ENCODE measurements at regions not wholly inside any gene's neighbourhood (a gene's known extent, or its start where the extent isn't known, plus 50 kb on each side); places are given as distances from the start of the nearest gene placed in this dataset.

DNA sequence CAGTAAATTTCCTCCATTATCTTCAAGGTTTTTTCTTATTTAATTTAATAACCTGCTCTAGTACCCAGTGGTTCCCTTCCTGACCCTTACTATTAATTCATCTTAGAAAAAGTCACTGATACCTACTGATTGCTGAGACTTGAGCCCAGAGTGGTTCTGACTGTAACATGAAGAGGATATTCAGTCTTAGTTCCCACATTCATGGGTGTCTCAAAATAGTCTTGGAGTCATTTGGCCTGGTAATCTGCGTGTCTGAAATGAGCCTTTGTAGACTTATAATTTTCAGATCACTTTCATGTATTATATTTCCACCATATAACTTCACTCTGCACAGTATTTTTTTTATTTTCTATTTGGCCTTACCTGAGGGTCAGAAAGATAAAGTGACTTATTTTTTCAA lies 732.0 kb upstream of the KIF2B start (continued):
- TF ChIP-seq, protein P1, sequence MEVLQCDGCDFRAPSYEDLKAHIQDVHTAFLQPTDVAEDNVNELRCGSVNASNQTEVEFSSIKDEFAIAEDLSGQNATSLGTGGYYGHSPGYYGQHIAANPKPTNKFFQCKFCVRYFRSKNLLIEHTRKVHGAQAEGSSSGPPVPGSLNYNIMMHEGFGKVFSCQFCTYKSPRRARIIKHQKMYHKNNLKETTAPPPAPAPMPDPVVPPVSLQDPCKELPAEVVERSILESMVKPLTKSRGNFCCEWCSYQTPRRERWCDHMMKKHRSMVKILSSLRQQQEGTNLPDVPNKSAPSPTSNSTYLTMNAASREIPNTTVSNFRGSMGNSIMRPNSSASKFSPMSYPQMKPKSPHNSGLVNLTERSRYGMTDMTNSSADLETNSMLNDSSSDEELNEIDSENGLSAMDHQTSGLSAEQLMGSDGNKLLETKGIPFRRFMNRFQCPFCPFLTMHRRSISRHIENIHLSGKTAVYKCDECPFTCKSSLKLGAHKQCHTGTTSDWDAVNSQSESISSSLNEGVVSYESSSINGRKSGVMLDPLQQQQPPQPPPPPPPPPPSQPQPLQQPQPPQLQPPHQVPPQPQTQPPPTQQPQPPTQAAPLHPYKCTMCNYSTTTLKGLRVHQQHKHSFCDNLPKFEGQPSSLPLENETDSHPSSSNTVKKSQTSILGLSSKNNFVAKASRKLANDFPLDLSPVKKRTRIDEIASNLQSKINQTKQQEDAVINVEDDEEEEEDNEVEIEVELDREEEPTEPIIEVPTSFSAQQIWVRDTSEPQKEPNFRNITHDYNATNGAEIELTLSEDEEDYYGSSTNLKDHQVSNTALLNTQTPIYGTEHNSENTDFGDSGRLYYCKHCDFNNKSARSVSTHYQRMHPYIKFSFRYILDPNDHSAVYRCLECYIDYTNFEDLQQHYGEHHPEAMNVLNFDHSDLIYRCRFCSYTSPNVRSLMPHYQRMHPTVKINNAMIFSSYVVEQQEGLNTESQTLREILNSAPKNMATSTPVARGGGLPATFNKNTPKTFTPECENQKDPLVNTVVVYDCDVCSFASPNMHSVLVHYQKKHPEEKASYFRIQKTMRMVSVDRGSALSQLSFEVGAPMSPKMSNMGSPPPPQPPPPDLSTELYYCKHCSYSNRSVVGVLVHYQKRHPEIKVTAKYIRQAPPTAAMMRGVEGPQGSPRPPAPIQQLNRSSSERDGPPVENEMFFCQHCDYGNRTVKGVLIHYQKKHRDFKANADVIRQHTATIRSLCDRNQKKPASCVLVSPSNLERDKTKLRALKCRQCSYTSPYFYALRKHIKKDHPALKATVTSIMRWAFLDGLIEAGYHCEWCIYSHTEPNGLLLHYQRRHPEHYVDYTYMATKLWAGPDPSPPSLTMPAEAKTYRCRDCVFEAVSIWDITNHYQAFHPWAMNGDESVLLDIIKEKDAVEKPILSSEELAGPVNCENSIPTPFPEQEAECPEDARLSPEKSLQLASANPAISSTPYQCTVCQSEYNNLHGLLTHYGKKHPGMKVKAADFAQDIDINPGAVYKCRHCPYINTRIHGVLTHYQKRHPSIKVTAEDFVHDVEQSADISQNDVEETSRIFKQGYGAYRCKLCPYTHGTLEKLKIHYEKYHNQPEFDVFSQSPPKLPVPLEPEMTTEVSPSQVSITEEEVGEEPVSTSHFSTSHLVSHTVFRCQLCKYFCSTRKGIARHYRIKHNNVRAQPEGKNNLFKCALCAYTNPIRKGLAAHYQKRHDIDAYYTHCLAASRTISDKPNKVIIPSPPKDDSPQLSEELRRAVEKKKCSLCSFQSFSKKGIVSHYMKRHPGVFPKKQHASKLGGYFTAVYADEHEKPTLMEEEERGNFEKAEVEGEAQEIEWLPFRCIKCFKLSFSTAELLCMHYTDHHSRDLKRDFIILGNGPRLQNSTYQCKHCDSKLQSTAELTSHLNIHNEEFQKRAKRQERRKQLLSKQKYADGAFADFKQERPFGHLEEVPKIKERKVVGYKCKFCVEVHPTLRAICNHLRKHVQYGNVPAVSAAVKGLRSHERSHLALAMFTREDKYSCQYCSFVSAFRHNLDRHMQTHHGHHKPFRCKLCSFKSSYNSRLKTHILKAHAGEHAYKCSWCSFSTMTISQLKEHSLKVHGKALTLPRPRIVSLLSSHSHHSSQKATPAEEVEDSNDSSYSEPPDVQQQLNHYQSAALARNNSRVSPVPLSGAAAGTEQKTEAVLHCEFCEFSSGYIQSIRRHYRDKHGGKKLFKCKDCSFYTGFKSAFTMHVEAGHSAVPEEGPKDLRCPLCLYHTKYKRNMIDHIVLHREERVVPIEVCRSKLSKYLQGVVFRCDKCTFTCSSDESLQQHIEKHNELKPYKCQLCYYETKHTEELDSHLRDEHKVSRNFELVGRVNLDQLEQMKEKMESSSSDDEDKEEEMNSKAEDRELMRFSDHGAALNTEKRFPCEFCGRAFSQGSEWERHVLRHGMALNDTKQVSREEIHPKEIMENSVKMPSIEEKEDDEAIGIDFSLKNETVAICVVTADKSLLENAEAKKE (CRISPR knock-in tag; IDR thresholded peaks at IDR 0.05): no peak
- TF ChIP-seq CREB1 (CRISPR knock-in tag; IDR thresholded peaks at IDR 0.05; ENCODE audit: low read depth) (no peak), NANOG (IDR thresholded peaks at IDR 0.05; ENCODE audit: borderline replicate concordance) (no peak), POLR2AphosphoS5 (IDR thresholded peaks at IDR 0.05; ENCODE audit: low read depth) (no peak), STAT1 (IDR thresholded peaks at IDR 0.05; ENCODE audit: unreplicated experiment) (no peak), EZH2phosphoT487 (IDR thresholded peaks at IDR 0.05; ENCODE audit: unreplicated experiment) (no peak), ZNF331 (CRISPR knock-in tag; IDR thresholded peaks at IDR 0.05; ENCODE audit: low read depth) (no peak), EZH2 (IDR thresholded peaks at IDR 0.05; ENCODE audit: low read depth, unreplicated experiment) (no peak)
- TF ChIP-seq, protein P2, sequence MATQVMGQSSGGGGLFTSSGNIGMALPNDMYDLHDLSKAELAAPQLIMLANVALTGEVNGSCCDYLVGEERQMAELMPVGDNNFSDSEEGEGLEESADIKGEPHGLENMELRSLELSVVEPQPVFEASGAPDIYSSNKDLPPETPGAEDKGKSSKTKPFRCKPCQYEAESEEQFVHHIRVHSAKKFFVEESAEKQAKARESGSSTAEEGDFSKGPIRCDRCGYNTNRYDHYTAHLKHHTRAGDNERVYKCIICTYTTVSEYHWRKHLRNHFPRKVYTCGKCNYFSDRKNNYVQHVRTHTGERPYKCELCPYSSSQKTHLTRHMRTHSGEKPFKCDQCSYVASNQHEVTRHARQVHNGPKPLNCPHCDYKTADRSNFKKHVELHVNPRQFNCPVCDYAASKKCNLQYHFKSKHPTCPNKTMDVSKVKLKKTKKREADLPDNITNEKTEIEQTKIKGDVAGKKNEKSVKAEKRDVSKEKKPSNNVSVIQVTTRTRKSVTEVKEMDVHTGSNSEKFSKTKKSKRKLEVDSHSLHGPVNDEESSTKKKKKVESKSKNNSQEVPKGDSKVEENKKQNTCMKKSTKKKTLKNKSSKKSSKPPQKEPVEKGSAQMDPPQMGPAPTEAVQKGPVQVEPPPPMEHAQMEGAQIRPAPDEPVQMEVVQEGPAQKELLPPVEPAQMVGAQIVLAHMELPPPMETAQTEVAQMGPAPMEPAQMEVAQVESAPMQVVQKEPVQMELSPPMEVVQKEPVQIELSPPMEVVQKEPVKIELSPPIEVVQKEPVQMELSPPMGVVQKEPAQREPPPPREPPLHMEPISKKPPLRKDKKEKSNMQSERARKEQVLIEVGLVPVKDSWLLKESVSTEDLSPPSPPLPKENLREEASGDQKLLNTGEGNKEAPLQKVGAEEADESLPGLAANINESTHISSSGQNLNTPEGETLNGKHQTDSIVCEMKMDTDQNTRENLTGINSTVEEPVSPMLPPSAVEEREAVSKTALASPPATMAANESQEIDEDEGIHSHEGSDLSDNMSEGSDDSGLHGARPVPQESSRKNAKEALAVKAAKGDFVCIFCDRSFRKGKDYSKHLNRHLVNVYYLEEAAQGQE (IDR thresholded peaks at IDR 0.05; ENCODE audit: unreplicated experiment): no peak
- TF ChIP-seq, protein P3, sequence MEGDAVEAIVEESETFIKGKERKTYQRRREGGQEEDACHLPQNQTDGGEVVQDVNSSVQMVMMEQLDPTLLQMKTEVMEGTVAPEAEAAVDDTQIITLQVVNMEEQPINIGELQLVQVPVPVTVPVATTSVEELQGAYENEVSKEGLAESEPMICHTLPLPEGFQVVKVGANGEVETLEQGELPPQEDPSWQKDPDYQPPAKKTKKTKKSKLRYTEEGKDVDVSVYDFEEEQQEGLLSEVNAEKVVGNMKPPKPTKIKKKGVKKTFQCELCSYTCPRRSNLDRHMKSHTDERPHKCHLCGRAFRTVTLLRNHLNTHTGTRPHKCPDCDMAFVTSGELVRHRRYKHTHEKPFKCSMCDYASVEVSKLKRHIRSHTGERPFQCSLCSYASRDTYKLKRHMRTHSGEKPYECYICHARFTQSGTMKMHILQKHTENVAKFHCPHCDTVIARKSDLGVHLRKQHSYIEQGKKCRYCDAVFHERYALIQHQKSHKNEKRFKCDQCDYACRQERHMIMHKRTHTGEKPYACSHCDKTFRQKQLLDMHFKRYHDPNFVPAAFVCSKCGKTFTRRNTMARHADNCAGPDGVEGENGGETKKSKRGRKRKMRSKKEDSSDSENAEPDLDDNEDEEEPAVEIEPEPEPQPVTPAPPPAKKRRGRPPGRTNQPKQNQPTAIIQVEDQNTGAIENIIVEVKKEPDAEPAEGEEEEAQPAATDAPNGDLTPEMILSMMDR (conservative IDR thresholded peaks at IDR 0.05; ENCODE audit: low read depth in 2 of 2): no peak

Measured in GM23338 (cell line).